ENCODE measurements at regions not wholly inside any gene's neighbourhood (a gene's known extent, or its start where the extent isn't known, plus 50 kb on each side); places are given as distances from the start of the nearest gene placed in this dataset.

- no peak for DNase-seq (ENCODE audit: extremely low read depth, low read depth, low spot score)
These were observed 137.1 kb downstream of the C16orf95 start for GRCh38 chr16:87180069-87180468.

- DNase-seq (ENCODE audit: extremely low read depth, low read depth, low spot score): no peak
These were observed 134.4 kb downstream of the C16orf95 start for GRCh38 chr16:87182759-87183158.

GRCh38 chr16:87183647-87184046 is 133.5 kb downstream of the C16orf95 start:
- no peak for DNase-seq (ENCODE audit: extremely low read depth, low read depth, low spot score)

- DNase-seq (ENCODE audit: extremely low read depth, low read depth, low spot score): no peak
These were observed 131.9 kb downstream of the C16orf95 start for GRCh38 chr16:87185308-87185707.

- DNase-seq (ENCODE audit: extremely low read depth, low read depth, low spot score): no peak
These were observed 131.2 kb downstream of the C16orf95 start for GRCh38 chr16:87185983-87186382.

- no peak for DNase-seq (ENCODE audit: extremely low read depth, low read depth, low spot score)
These were observed 130.7 kb downstream of the C16orf95 start for GRCh38 chr16:87186446-87186845.

GRCh38 chr16:87186876-87187533 is 130.2 kb downstream of the C16orf95 start:
- no peak for DNase-seq (ENCODE audit: extremely low read depth, low read depth, low spot score)

- no peak for DNase-seq (ENCODE audit: extremely low read depth, low read depth, low spot score)
These were observed 129.1 kb downstream of the C16orf95 start for GRCh38 chr16:87188104-87188503.

- DNase-seq (ENCODE audit: extremely low read depth, low read depth, low spot score): no peak
These were observed 127.8 kb downstream of the C16orf95 start for GRCh38 chr16:87189426-87189825.

- DNase-seq (ENCODE audit: extremely low read depth, low read depth, low spot score): no peak
These were observed 126.6 kb downstream of the C16orf95 start for GRCh38 chr16:87190288-87191230.

GRCh38 chr16:87192452-87193073 is 124.6 kb downstream of the C16orf95 start:
- DNase-seq (ENCODE audit: extremely low read depth, low read depth, low spot score): no peak

GRCh38 chr16:87194172-87194571 is 123.0 kb downstream of the C16orf95 start:
- no peak for DNase-seq (ENCODE audit: extremely low read depth, low read depth, low spot score)

- no peak for DNase-seq (ENCODE audit: extremely low read depth, low read depth, low spot score)
These were observed 122.0 kb downstream of the C16orf95 start for GRCh38 chr16:87195161-87195560.

GRCh38 chr16:87196231-87196630 is 121.0 kb downstream of the C16orf95 start:
- DNase-seq (ENCODE audit: extremely low read depth, low read depth, low spot score): no peak

GRCh38 chr16:87196661-87197060 is 120.5 kb downstream of the C16orf95 start:
- DNase-seq (ENCODE audit: extremely low read depth, low read depth, low spot score): no peak

GRCh38 chr16:87198328-87198832 is 118.8 kb downstream of the C16orf95 start:
- no peak for DNase-seq (ENCODE audit: extremely low read depth, low read depth, low spot score)

GRCh38 chr16:87198881-87199280 is 118.3 kb downstream of the C16orf95 start:
- DNase-seq (ENCODE audit: extremely low read depth, low read depth, low spot score): no peak

GRCh38 chr16:87199379-87199778 is 117.8 kb downstream of the C16orf95 start:
- no peak for DNase-seq (ENCODE audit: extremely low read depth, low read depth, low spot score)

GRCh38 chr16:87199901-87200300 is 117.3 kb downstream of the C16orf95 start:
- DNase-seq (ENCODE audit: extremely low read depth, low read depth, low spot score): no peak

- no peak for DNase-seq (ENCODE audit: extremely low read depth, low read depth, low spot score)
These were observed 116.6 kb downstream of the C16orf95 start for GRCh38 chr16:87200637-87201036.

GRCh38 chr16:87201052-87201451 is 116.1 kb downstream of the C16orf95 start:
- no peak for DNase-seq (ENCODE audit: extremely low read depth, low read depth, low spot score)
